ENCODE measurements at regions not wholly inside any gene's neighbourhood (a gene's known extent, or its start where the extent isn't known, plus 50 kb on each side); places are given as distances from the start of the nearest gene placed in this dataset.

DNA sequence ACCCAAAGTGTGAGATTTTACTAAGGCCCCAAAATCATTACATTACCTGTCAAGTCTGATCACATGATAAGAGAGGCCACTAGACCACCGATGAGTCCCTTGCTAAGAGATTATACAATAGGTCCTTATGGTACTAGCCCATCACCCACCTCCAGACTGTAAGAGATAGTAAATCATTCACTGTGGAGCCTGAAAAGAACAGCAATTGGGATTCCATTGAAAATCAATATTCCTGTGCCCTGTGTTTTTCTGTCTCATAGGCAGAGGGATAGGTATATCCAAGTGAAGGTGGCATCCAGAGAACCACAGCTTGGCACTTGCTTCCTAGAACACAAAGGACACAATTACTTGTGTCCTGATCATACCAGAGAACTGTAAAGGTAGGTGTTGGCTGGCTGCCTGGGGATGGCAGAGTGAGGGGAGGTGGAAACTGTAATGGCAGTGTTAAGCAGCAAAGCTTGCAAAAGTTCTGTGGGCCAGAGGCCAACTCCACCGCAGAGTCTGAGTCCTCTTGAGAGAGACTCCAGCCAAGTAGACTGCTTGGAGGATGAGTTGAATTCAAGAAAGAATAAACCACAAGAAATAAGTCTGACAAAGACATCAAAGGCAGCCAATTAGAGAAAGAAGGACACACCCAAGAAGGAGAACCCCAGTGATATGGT lies 102.0 kb upstream of the PIEZO2 start:
- CTCF ChIA-PET (ENCODE audit: low intra/inter-chr PET ratio): no interaction called here
- Histone ChIP-seq H3K9me3 (replicated peaks; ENCODE audit: control insufficient read depth, insufficient read depth, low read depth, low read length) (no peaks in the 10 kb centered on the region), H3K36me3 (ENCODE audit: control insufficient read depth, insufficient read depth, low read length) (no peaks in the 10 kb centered on the region), H3K4me2 (ENCODE audit: insufficient read depth, low read length) (no peak overlapping the region), H2AFZ (ENCODE audit: low read depth, low read length) (no peak overlapping the region), H3K79me2 (ENCODE audit: control insufficient read depth, insufficient read depth, low read length) (no peaks in the 10 kb centered on the region), H3K27me3 (ENCODE audit: control insufficient read depth in 2 of 2, insufficient read depth in 2 of 2, low read length in 2 of 2) (no peaks in the 10 kb centered on the region), H3K4me3 (no peak overlapping the region), H3K9ac (ENCODE audit: insufficient read depth in 1 of 2, low read depth in 2 of 2, low read length in 2 of 2) (no peak overlapping the region), H3K4me1 (replicated peaks in 1 of 2; ENCODE audit: control insufficient read depth in 2 of 2, insufficient read depth in 2 of 2, low read length in 2 of 2) (no peaks in the 10 kb centered on the region), H4K20me1 (replicated peaks; ENCODE audit: control insufficient read depth, insufficient read depth, low read length) (no peaks in the 10 kb centered on the region), H3K9me1 (ENCODE audit: control insufficient read depth, insufficient read depth, low read length) (no peaks in the 10 kb centered on the region), H3K27ac (ENCODE audit: extremely low read depth, low read depth, low read length) (no peak overlapping the region)
- TF ChIP-seq ZNF121 (CRISPR knock-in tag; conservative IDR thresholded peaks at IDR 0.05) (no peak), DLX4 (CRISPR knock-in tag; IDR thresholded peaks at IDR 0.05) (no peak), TARDBP (IDR thresholded peaks at IDR 0.05) (no peak), PHB2 (IDR thresholded peaks at IDR 0.05; ENCODE audit: low read depth) (no peak), ERF (CRISPR knock-in tag; IDR thresholded peaks at IDR 0.05) (no peak), ZNF133 (CRISPR knock-in tag; IDR thresholded peaks at IDR 0.05) (no peak), SFPQ (IDR thresholded peaks at IDR 0.05; ENCODE audit: low read depth, low read length) (no peak), NCOA6 (IDR thresholded peaks at IDR 0.05) (no peak), ZNF263 (CRISPR knock-in tag; IDR thresholded peaks at IDR 0.05; ENCODE audit: borderline replicate concordance) (no peak), NFXL1 (CRISPR knock-in tag; IDR thresholded peaks at IDR 0.05) (no peak), ZNF174 (CRISPR knock-in tag; IDR thresholded peaks at IDR 0.05) (no peak), ZZZ3 (IDR thresholded peaks at IDR 0.05) (no peak), CBX1 (IDR thresholded peaks at IDR 0.05; ENCODE audit: low read depth) (no peak), KHSRP (IDR thresholded peaks at IDR 0.05) (no peak), ZNF586 (CRISPR knock-in tag; conservative IDR thresholded peaks at IDR 0.05) (no peak)
- TF ChIP-seq, protein P1, sequence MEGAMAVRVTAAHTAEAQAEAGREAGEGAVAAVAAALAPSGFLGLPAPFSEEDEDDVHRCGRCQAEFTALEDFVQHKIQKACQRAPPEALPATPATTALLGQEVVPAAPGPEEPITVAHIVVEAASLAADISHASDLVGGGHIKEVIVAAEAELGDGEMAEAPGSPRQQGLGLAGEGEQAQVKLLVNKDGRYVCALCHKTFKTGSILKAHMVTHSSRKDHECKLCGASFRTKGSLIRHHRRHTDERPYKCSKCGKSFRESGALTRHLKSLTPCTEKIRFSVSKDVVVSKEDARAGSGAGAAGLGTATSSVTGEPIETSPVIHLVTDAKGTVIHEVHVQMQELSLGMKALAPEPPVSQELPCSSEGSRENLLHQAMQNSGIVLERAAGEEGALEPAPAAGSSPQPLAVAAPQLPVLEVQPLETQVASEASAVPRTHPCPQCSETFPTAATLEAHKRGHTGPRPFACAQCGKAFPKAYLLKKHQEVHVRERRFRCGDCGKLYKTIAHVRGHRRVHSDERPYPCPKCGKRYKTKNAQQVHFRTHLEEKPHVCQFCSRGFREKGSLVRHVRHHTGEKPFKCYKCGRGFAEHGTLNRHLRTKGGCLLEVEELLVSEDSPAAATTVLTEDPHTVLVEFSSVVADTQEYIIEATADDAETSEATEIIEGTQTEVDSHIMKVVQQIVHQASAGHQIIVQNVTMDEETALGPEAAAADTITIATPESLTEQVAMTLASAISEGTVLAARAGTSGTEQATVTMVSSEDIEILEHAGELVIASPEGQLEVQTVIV (CRISPR knock-in tag; IDR thresholded peaks at IDR 0.05; ENCODE audit: borderline replicate concordance): no peak
- TF ChIP-seq, protein P2, sequence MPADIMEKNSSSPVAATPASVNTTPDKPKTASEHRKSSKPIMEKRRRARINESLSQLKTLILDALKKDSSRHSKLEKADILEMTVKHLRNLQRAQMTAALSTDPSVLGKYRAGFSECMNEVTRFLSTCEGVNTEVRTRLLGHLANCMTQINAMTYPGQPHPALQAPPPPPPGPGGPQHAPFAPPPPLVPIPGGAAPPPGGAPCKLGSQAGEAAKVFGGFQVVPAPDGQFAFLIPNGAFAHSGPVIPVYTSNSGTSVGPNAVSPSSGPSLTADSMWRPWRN (IDR thresholded peaks at IDR 0.05; ENCODE audit: low read depth): no peak
- DNase-seq (ENCODE audit: extremely low read depth in 1 of 4, low spot score in 3 of 4): no peak
- WGBS (ENCODE audit: insufficient coverage, low coverage, missing lambda C conversion rate): 0% methylated on average over 2 of the region's 2 CpGs
- BruUV-seq (replicated peaks): no TSS peak
- in situ Hi-C loops (cut with MboI): no loop called here
- POLR2A ChIA-PET: no interaction called here
- no peak for FAIRE-seq
- no peak for ATAC-seq
- intact Hi-C loops (cut with micrococcal nuclease): no loop called here

Measured in K562 (cell line).